RCC 7860 (cell line): ENCODE measurements at regions not wholly inside any gene's neighbourhood (a gene's known extent, or its start where the extent isn't known, plus 50 kb on each side); places are given as distances from the start of the nearest gene placed in this dataset.

Experiments used
- DNase-seq: peaks from one replicate; pipeline ENCODE4 v3.0.0-alpha.2; 2015; ENCODE audit warnings: low spot score
- FAIRE-seq: peaks from 2 replicates; lab custom pipeline; 2012; peaks lifted over from hg19 to GRCh38; lab: Jason Lieb, UNC

DNA sequence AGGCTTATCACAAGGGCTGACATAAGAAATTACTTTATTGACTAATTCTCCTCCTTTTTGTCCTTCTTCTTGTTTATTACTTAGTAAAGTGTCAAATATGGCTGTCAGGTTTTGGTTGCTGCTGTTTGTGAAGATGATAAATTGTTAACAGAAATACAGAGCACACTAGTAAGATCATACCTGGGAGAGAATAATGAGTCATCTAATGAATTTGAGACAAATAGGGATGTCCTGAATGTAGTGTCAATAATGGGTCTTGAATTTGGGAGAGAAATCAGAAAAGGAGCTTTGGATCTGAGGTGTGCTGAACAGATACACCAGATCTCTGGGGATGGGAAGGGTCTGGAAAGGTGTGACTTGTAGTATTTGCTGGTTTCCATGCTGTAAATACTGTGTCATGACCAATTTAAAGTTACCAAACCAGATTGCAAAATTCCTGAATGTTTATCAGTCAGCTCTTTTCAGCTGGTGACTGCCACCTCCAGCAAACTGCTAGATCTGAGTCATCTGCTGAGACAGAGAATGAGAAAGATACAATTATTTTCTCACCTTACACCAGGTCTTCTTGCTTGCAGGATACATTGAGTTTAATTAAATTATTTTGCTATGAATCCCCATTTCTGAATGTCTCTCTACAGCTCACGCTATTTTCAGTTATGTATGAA is 76.7 kb upstream of the SATB1 start:
- DNase-seq (no peak), FAIRE-seq (no peak)

DNA sequence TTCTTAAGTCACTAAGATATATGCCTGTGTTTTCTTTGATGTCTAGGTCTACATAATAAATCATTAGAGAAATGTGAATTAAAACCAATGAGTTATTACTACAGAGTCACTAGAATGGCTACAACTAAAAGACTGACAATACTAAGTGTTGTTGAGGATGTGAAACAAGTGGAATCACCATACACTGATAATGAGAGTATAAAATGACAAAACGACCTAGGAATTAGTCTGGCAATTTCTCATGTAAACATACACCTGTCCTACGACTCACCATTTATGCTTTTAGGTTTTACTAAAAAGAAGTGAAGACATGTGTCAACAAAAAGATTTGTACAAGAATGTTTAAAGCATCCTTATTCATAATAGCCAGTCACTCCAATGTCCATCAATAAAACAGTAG is 75.2 kb upstream of the SATB1 start:
- DNase-seq, result no peak
- no peak for FAIRE-seq

DNA sequence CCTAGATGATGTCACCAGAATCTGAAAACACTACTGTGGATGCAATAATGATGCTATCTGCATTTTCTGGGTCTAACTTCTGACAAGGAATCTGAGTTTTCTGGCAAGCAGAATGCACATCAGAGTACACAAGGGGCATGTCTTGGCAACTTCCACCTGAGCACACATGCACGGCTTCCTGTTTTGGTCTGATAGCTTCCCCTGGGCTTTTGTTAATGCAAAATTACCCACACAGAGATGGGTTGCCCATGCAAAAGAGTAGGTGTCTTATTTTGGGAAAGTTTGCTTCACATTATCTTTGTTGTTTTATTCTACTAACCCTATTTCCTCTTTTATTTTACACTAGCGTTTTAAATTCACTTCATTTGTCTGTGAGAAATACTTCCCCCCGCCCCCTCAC is 74.2 kb upstream of the SATB1 start:
- FAIRE-seq (no peak), DNase-seq (no peak)

DNA sequence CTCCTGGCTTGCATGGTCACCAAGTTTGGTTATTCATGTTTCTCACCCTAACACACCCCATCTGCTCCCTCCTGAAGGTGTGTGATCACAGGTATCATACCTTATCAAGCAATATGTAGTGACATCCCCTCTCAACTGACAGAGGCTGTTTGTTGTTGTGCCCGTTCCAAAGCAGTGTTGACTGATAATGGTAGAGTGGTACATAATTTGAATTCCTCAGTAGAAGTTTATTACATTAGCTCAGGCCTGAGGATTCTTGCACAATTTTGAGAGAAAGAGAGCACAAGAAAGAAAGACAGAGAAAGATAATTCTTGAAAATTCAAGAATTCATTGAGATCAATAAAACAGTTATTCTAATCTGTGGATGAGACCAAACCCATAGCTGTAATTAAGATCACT is 69.1 kb upstream of the SATB1 start:
- no peak for FAIRE-seq

DNA sequence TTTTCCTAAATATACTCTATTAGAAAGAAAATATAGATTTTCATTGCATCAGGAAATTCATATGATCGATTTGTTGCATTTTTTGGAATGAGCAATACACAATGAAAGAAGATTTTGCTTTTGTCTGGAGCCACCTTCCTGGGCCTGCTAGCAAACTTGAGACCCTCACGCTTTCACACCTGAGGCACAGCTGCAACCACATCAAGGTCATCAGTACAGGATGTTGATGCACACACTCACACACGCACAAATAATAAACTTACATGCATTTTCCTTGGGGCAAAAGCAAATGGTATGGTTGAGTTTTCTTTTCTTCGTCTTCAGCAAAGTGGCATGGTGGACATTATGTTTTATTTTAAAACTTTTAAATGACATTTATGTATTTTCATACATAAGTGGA is 64.8 kb upstream of the SATB1 start:
- FAIRE-seq (no peak), DNase-seq (no peak)

More for the DNA sequence above, 69.1 kb upstream of the SATB1 start:
- DNase-seq, result no peak

DNA sequence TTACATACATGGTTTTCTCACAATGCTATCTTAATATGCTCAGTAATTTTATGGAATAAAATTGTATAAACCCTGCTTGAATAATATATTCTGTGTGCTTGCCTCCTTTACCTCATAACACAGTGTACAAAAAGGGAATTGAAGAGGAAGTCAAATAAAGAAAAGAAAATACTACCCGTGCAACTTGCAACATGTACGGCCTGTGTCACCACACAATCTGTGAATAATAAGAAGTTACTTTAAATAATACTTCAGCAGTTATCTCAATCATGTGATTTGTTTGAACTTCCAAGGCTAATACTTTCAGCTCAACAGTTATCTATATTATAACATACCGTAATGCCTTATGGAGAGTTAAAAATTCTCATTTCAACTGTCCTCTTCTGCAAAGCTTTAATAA is 58.1 kb upstream of the SATB1 start:
- FAIRE-seq (no peak), DNase-seq (no peak)

DNA sequence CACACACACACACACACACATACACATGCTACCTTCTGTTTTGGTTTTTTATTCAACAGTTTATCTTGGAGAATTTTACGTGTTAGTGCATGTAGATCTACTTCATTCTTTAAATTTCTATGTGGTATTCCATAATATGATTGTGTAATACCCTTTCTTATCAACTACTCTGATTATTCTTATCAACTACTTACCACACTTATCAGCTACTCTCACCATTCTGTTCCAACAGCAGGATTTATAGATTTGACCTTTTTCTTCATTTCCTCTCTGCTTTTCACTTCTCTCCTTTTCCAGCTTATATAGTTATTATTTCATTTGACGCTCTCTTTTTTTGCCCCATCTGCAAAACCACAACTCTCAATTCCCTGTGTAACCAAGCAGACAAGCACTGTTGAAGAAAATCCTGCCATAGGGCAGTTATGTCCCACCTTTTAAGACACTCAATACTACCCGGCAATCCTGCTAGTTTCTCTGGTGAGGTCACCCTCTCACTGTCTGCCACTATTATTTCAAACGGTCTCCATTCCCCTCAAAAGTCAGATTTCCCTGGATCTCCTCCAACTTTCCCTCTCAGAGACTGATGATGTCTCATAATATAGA is 56.9 kb upstream of the SATB1 start:
- FAIRE-seq, result no peak
- no peak for DNase-seq

DNA sequence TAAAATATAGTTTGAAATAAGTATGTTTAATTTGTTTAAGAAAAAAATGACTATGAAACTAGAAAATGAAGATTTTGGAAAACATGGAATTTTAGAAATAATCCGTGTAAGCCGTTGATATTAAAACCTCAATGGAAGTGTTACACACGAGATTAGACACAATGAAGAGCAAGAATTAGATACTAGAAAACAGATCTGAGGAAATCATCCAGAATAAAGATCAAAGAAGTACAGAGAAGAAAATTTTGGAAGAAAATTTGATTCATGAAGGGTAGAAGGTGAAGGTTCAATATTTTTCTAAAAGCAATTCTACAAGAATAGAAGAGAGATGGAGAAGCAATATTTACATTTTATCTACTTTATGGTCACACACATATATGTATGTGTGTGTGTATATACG is 52.5 kb upstream of the SATB1 start:
- FAIRE-seq (no peak), DNase-seq (no peak)
